RPMI8226 (cell line): ENCODE measurements at regions not wholly inside any gene's neighbourhood (a gene's known extent, or its start where the extent isn't known, plus 50 kb on each side); places are given as distances from the start of the nearest gene placed in this dataset.
A peak's percentile ranks its signal among the peaks of the same experiment; 100 is the strongest.

ENCODE experiments used
- DNase-seq: peaks from one replicate; pipeline ENCODE4 v3.0.0-alpha.2; 2015

DNA sequence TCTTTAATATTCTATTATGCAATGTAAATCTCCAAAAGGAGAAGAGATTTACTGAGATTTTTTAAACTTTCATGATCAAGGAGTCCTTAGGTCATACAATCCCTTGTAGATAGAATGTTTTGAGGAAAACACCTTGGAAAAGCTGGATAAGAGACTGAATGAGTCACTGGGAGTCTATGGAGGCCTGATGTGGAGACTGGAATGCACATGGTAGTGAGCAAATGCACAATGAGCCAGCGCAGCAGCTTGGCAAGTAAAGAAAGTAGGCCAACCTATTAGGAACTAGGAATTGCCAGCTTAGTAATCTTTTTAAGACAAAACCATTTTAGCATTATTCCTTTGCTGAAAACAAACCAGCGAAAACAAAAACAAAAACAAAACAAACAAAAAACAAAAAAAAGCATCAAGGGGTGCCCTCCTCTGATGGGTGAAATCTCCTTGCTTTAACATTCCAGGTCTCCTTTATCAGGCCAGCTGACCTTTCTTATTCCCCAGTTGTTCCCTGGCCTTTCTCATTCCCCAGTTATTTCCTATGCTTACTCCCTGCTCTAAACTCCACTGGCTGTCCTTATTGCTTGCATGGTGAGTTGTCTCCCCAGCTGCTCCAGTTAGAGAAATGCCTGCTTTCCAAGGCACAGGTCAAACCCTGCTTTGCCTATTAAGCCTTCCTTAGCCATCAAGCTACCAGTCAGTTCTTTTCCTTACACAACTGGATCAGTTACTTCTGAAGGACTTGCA lies 135.8 kb downstream of the PLCE1 start:
- no peak for DNase-seq

DNA sequence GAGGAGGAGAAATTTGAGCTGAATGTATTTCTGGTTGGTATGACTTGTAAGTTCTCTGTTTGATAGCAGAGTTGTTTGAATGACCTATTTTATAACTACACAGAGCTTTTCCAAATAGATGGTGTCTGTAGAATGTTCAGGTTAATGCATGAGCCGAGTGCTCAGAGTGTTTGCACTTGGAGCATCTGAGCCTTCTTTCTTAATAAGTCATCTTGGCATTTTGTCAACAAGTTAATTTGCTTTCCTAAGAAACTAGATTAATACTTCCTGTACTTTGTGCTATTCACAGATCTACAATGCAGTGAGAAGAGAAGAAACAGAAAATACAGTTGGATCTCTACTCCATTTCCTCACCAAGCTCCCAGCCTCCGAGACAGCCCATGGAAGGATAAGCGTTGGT lies 138.2 kb downstream of the PLCE1 start:
- DNase-seq = no peak

GRCh38 chr10:94133239-94133638 lies 139.5 kb downstream of the PLCE1 start:
- DNase-seq = no peak

- DNase-seq = no peak
These were observed 144.0 kb downstream of the PLCE1 start for GRCh38 chr10:94137747-94138146.

DNA sequence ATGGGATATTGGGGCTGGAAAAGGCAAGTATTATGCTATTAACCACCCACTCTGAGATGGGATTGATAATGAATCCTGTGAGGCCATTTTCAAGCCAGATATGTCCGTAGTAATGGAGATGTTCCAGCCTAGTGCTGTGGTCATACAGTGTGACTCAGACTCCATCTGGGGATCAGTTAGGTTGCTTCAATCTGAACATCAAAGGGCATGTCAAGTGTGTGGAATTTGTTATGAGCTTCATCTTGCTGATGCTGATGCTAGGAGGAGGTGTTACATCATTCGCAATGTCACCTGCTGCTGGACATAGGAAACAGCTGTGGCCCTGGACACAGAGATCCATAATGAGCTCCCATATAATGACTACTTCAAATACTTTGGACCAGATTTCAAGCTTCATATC lies 144.7 kb downstream of the PLCE1 start:
- DNase-seq = no peak

- no peak for DNase-seq
These were observed 149.5 kb downstream of the PLCE1 start for GRCh38 chr10:94143261-94143660.

GRCh38 chr10:94146313-94146712 lies 152.6 kb downstream of the PLCE1 start:
- no peak for DNase-seq

GRCh38 chr10:94146746-94147145 lies 153.0 kb downstream of the PLCE1 start:
- DNase-seq = no peak

- DNase-seq = no peak
These were observed 156.0 kb downstream of the PLCE1 start for GRCh38 chr10:94149702-94150101.

GRCh38 chr10:94150541-94151184 lies 156.9 kb downstream of the PLCE1 start:
- DNase-seq = no peak

GRCh38 chr10:94155722-94156271 lies 162.1 kb downstream of the PLCE1 start:
- no peak for DNase-seq

- DNase-seq = no peak
These were observed 162.7 kb downstream of the PLCE1 start for GRCh38 chr10:94156453-94156852.

DNA sequence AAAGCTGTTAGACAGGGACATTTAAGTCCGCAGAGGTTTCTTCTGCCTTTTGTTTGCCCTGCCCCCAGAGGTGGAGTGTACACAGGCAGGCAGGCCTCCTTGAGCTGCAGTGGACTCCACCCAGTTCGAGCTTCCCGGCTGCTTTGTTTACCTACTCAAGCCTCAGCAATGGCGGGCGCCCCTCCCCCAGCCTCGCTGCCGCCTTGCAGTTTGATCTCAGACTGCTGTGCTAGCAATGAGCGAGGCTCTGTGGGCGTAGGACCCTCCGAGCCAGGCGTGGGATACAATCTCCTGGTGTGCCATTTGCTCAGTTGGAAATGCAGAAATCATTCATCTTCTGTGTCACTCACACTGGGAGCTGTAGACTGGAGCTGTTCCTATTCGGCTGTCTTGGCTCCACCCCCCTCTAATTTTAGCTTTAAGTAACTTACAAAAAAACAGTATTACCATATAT lies 171.5 kb downstream of the PLCE1 start:
- DNase-seq = peak; percentile 16

DNA sequence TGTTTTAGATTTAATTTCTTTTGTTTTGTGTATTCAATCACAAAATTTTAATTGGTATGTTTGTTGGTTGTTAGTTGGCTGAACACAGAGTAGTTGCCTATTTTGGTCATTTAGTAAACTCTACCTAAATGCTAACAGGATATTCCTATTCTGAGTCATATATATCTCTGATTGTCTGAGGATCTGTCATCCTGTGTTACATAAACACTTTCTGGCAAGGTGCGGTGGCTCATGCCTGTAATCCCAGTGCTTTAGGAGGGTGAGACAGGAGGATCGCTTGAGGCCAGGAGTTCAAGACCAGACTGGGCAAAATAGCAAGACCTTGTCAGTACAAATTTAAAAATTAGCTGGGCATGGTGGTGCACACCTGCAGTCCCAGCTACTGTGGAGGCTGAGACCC lies 178.6 kb downstream of the PLCE1 start:
- DNase-seq = no peak

DNA sequence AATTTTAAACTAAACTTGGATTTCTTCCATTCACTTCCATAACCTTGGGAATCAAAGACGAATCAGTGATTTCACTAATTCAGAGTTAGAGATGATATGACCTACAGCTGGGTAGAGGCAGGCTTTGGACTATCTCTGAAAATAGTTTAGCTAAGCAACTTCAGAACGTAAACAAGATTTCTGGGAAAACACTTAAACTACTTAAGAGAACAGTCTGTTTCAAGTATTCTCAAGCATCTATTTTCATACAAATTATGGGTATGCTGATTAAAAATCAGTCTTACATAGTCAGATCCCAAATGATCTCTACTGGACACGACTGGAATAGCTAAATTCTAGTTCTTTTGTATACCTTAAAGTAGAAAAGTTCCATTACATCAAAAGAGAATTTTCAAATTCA lies 179.9 kb downstream of the PLCE1 start:
- no peak for DNase-seq

GRCh38 chr10:94174838-94175237 lies 181.1 kb downstream of the PLCE1 start:
- no peak for DNase-seq

- no peak for DNase-seq
These were observed 184.1 kb downstream of the NOC3L start for GRCh38 chr10:94178475-94179253.

DNA sequence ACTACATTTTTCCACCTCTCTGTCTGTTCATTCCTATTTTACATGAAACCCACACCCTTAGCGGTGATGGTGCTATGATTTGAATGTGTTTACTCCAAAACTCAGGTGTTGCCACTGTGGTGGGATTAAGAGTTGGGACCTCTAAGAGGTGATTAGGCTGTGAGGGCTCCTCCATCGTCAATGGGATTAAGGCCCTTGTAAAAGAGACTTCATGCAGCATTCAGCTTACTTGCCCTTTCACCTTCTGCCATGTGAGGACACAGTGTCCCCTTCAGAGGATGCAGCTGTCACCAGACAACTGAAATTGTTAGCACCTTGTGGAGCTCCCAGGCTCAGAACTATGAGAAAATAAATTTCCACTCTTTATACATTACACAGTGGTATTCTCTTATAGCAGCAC lies 182.2 kb downstream of the NOC3L start:
- DNase-seq = no peak

DNA sequence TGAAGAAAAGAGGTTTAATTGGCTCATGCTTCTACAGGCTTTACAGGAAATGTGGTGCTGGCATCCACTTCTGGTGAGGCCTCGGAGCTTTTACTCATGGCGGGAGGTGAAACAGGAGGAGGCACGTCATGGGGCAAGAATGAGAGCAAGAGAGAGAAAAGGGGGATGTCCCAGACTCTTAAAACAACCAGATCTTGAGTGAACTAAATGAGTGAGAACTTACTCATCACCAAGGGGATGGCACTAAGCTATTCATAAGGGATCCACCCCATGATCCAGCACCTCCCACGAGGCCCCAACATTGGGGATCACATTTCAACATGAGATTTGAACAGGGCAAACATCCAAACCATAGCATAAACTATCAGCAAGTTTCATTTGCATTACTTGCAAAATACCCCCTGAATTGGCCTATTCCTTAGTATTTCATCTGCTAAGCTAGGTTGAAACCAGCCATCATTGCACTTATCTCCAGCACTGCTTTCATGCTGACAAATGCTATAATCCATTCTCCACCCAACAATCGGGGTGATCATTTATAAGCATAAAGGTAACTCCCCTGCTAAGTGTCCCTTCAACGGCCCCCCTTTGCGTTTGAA lies 179.0 kb downstream of the NOC3L start:
- no peak for DNase-seq

- DNase-seq = no peak
These were observed 176.0 kb downstream of the NOC3L start for GRCh38 chr10:94186722-94187121.

DNA sequence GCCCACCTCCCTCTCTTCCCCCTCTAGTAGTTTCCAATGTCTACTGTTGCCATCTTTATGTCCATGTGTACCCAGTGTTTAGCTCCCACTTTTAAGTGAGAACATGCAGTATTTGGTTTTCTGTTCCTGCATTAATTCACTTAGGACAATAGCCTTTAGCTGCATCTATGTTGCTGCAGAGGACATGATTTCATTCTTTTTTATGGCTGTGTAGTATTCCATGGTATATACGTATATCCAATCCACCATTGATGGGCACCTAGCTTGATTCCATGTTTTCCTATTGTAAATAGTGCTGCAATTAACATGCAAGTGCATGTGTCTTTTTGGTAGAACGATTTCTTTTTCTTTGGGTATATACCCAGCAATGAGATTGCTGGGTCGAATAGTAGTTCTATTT lies 170.4 kb downstream of the NOC3L start:
- no peak for DNase-seq

- DNase-seq = no peak
These were observed 169.8 kb downstream of the NOC3L start for GRCh38 chr10:94192974-94193373.

DNA sequence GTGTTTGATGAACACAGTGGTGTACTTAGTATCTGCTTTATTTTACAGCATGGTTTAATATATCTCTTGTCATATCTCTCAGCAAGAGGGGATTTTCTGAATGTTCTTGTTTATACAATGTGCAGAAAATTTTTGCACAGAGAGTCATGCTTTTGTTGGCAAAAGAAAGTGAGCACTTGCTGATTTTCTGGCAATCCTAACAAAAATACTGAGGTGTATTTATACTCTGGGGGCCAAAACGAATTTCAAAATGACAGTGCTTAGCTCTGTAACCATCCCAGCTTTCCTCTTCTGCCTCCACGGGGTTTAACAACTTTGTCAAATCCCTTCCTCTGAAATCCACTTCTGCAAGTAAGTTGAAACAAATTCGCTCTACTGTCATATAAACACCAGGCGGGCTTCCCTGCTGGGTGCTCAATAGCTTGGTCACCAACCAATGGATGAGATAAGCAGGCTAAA lies 169.2 kb downstream of the NOC3L start:
- no peak for DNase-seq
